Endothelial cell of umbilical vein (primary cell): ENCODE measurements at regions not wholly inside any gene's neighbourhood (a gene's known extent, or its start where the extent isn't known, plus 50 kb on each side); places are given as distances from the start of the nearest gene placed in this dataset.

Experiments
- BruUV-seq: library from RNA; stranded (reverse); fragments of 400-500 nt; replicated peaks from 2 replicates; lab custom pipeline; 2021; lab: Mats Ljungman, UMichigan
- CTCF ChIA-PET: fragments of 300-600, 350-600 bp; sonication (Branson Sonifier 250); formaldehyde crosslinking; loops from one replicate; lab custom pipeline; 2021; ENCODE audit warnings: antibody characterized with exemption, inconsistent platforms; lab: Charles Lee
- POLR2A ChIA-PET: fragments of 300-600, 350-600 bp; sonication (Branson Sonifier 250); formaldehyde crosslinking; loops from one replicate; lab custom pipeline; 2021; ENCODE audit warnings: antibody characterized with exemption, inconsistent platforms; lab: Charles Lee
- DNase-seq: peaks from one replicate; pipeline ENCODE4 v3.0.0-alpha.2; 2011; ENCODE audit warnings: low read depth, low spot score
- FAIRE-seq: peaks from 2 replicates; lab custom pipeline; 2011; peaks lifted over from hg19 to GRCh38; lab: Jason Lieb, UNC
- H2AFZ ChIP-seq: 2 replicates; pipeline ENCODE4 v1.6.0; 2012; ENCODE audit warnings: low read depth, low read length, control low read depth, inconsistent platforms
- H3K27ac ChIP-seq: 2 replicates; pipeline ENCODE4 v1.5.1; 2011; ENCODE audit warnings: low read depth, mild to moderate bottlenecking, control low read depth, low read length, moderate library complexity; ENCODE audit not compliant: insufficient read depth
- H3K27me3 ChIP-seq, 2 experiments: 2 replicates each; pipeline versions ENCODE4 v1.6.0 to v1.6.1; 2011; ENCODE audit warnings: low read length in 2 of 2, mixed read lengths in 1 of 2; ENCODE audit not compliant: control insufficient read depth in 2 of 2, insufficient read depth in 2 of 2
- H3K36me3 ChIP-seq, 2 experiments: 2 replicates in 1 of 2; 3 replicates in 1 of 2; pipeline ENCODE4 v1.5.1; 2011; ENCODE audit warnings: low read length in 2 of 2, mild to moderate bottlenecking in 1 of 2, moderate library complexity in 1 of 2; ENCODE audit not compliant: control insufficient read depth in 2 of 2, insufficient read depth in 2 of 2; ENCODE audit errors: extremely low read depth in 1 of 2
- H3K4me1 ChIP-seq: 3 replicates; pipeline ENCODE4 v1.5.1; 2011; ENCODE audit warnings: mild to moderate bottlenecking, low read length; ENCODE audit not compliant: control insufficient read depth, insufficient read depth; ENCODE audit errors: extremely low read depth
- H3K4me2 ChIP-seq: 2 replicates; pipeline ENCODE4 v1.6.1; 2011; ENCODE audit warnings: low read length, control low read depth, mixed read lengths; ENCODE audit not compliant: insufficient read depth
- H3K4me3 ChIP-seq, 3 experiments: fragments of 200-600 bp in 1 of 3; sonication (generic), shearing (Covaris generic) in 1 of 3; replicated peaks in 1 of 3; 2 replicates each; pipeline ENCODE4 v1.5.1; 2011 to 2016; ENCODE audit warnings: control low read depth in 3 of 3, low read length in 3 of 3, mild to moderate bottlenecking in 2 of 3, inconsistent platforms in 1 of 3, low read depth in 1 of 3, moderate library complexity in 1 of 3; ENCODE audit not compliant: insufficient read depth in 1 of 3
- H3K79me2 ChIP-seq: 2 replicates; pipeline ENCODE4 v1.6.0; 2012; ENCODE audit warnings: low read length, inconsistent platforms; ENCODE audit not compliant: control insufficient read depth, insufficient read depth
- H3K9ac ChIP-seq: replicated peaks from 2 replicates; pipeline ENCODE3; 2011; ENCODE audit warnings: low read length, control low read depth; ENCODE audit not compliant: insufficient read depth; ENCODE audit errors: extremely low read depth
- H3K9me1 ChIP-seq: replicated peaks from 3 replicates; pipeline ENCODE4 v1.6.0; 2011; ENCODE audit warnings: mild to moderate bottlenecking, low read length; ENCODE audit not compliant: control insufficient read depth, insufficient read depth; ENCODE audit errors: extremely low read depth
- H3K9me3 ChIP-seq: replicated peaks from 2 replicates; pipeline ENCODE4 v1.5.1; 2012; ENCODE audit warnings: low read length, inconsistent platforms; ENCODE audit not compliant: control insufficient read depth, insufficient read depth
- H4K20me1 ChIP-seq: replicated peaks from 2 replicates; pipeline ENCODE3; 2011; ENCODE audit warnings: mild to moderate bottlenecking, low read length; ENCODE audit not compliant: control insufficient read depth, insufficient read depth; ENCODE audit errors: extremely low read depth
- CTCF ChIP-seq, 2 donors: IDR thresholded peaks; 1 replicate in 1 of 2; 2 replicates in 1 of 2; pipeline ENCODE4 v1.5.1; 2011; ENCODE audit warnings: low read length in 2 of 2, mild to moderate bottlenecking in 2 of 2, moderate library complexity in 2 of 2, control low read depth in 1 of 2, inconsistent platforms in 1 of 2, low read depth in 1 of 2; ENCODE audit not compliant: insufficient read depth in 1 of 2; ENCODE audit errors: extremely low read depth in 1 of 2
- EZH2 ChIP-seq: IDR thresholded peaks from 2 replicates; pipeline ENCODE4 v1.6.1; 2012; ENCODE audit warnings: borderline replicate concordance, low read depth, mild to moderate bottlenecking, moderate library complexity, low read length, inconsistent platforms; ENCODE audit not compliant: severe bottlenecking
- FOS ChIP-seq: IDR thresholded peaks from 2 replicates; pipeline ENCODE4 v1.6.1; 2011; ENCODE audit warnings: mild to moderate bottlenecking, low read length, moderate library complexity, borderline replicate concordance; ENCODE audit not compliant: insufficient read depth
- GATA2 ChIP-seq: IDR thresholded peaks from 2 replicates; pipeline ENCODE4 v1.7.0; 2011; ENCODE audit warnings: low read depth, mild to moderate bottlenecking, moderate library complexity, mixed read lengths, low read length; ENCODE audit not compliant: insufficient read length, insufficient read depth
- JUN ChIP-seq: IDR thresholded peaks from 2 replicates; pipeline ENCODE4 v1.6.1; 2011; ENCODE audit warnings: borderline replicate concordance, low read depth; ENCODE audit not compliant: insufficient read length, insufficient read depth
- MAX ChIP-seq: IDR thresholded peaks from 2 replicates; pipeline ENCODE4 v1.6.1; 2011; ENCODE audit not compliant: insufficient read depth, insufficient read length
- MYC ChIP-seq: IDR thresholded peaks from one replicate; pipeline ENCODE4 v1.6.1; 2011; ENCODE audit warnings: mild to moderate bottlenecking, low read depth, low read length
- POLR2A ChIP-seq: IDR thresholded peaks from 2 replicates; pipeline ENCODE4 v1.6.1; 2012; ENCODE audit warnings: low read depth, mild to moderate bottlenecking, control low read depth, low read length
- POLR2AphosphoS5 ChIP-seq: IDR thresholded peaks from 2 replicates; pipeline ENCODE4 v1.6.1; 2012; ENCODE audit warnings: low read depth, mild to moderate bottlenecking, control low read depth, low read length, moderate library complexity; ENCODE audit not compliant: insufficient read depth
- dilution Hi-C: fragments of 300-500 bp; cut with MboI; formaldehyde crosslinking; loops from one replicate; pipeline ENCODE4 v1.15.0; 2019; ENCODE audit warnings: low sequenced_read_pairs; ENCODE audit not compliant: extremely low pct_ligation_motif_present
- intact Hi-C: fragments of 100-400 bp; cut with micrococcal nuclease; formaldehyde crosslinking; loops from one replicate; pipeline ENCODE4 v1.10.0; 2022

GRCh38 chr14:76287063-76287462 lies 88.9 kb upstream of the ESRRB start:
- H3K27me3 ChIP-seq = peaks cover 3 to 15% of the 10 kb centered on the region in 2 experiments
- TF ChIP-seq POLR2A (no peak), MYC (no peak), JUN (no peak), EZH2 (no peak), MAX (no peak), GATA2 (no peak), POLR2AphosphoS5 (no peak), CTCF (IDR thresholded peaks at IDR 0.05; ENCODE audit: extremely low read depth in 1 of 2, insufficient read depth in 1 of 2, low read depth in 1 of 2, low read length in 2 of 2) (no peak), FOS (no peak)
- no peak overlapping the region for H3K4me2 ChIP-seq
- no peaks in the 10 kb centered on the region for H3K79me2 ChIP-seq
- H3K9ac ChIP-seq = no peak overlapping the region
- FAIRE-seq (no peak), DNase-seq (no peak)
- dilution Hi-C loops = no loop called here
- H3K4me1 ChIP-seq = no peaks in the 10 kb centered on the region
- no TSS peak for BruUV-seq
- intact Hi-C loops = no loop called here
- no peak overlapping the region for H3K27ac ChIP-seq
- H3K9me1 ChIP-seq = no peaks in the 10 kb centered on the region
- no peaks in the 10 kb centered on the region for H3K9me3 ChIP-seq
- no peaks in the 10 kb centered on the region for H4K20me1 ChIP-seq
- H3K36me3 ChIP-seq = no peaks in the 10 kb centered on the region
- no peak overlapping the region for H2AFZ ChIP-seq
- POLR2A ChIA-PET = no interaction called here
- no peak overlapping the region for H3K4me3 ChIP-seq
- CTCF ChIA-PET = interaction anchor here (1.1 kb wide), 1 partner anchor 23 kb away, joined by 3 read pairs; no protein-coding TSS in a partner anchor
